ENCODE measurements at regions not wholly inside any gene's neighbourhood (a gene's known extent, or its start where the extent isn't known, plus 50 kb on each side); places are given as distances from the start of the nearest gene placed in this dataset.

GRCh38 chr2:16507655-16508489, 157.8 kb downstream of the CYRIA start:
- Histone ChIP-seq H3K9me3 (no peaks in the 10 kb centered on the region), H3K4me3 (peak overlapping the region in 3 of 4 donors; percentile 30 to 63 (median 43)), H3K27me3 (peaks cover 0 to 58% (median 5%) of the 10 kb centered on the region in 4 donors), H3K27ac (no peak overlapping the region), H3K4me1 (peaks cover 8 to 12% (median 9%) of the 10 kb centered on the region in 3 donors), H3K36me3 (no peaks in the 10 kb centered on the region)
- no peak for DNase-seq
- TF ChIP-seq CTCF (IDR thresholded peaks at IDR 0.05) (peak in 5 of 6 experiments; percentile 42 to 73 (median 51)), POLR2A (IDR thresholded peaks at IDR 0.05) (no peak)
- 20% methylated on average over 1 of the region's 58 CpGs; no CpG with 5 or more reads in 1 of the 2 donors for WGBS, 2 donors
- intact Hi-C loops (cut with DNase I) = loop anchor here (10.0 kb wide), 2 partner anchors 563 to 863 kb away; partner anchors contain the start of gene MYCN

- H3K27me3 ChIP-seq = peaks cover 0 to 43% (median 5%) of the 10 kb centered on the region in 4 donors
- H3K27ac ChIP-seq = no peak overlapping the region
- no peak overlapping the region for H3K4me3 ChIP-seq
- 36 to 39% methylated on average over 2 of the region's 2 CpGs for WGBS, 2 donors
- no peaks in the 10 kb centered on the region for H3K36me3 ChIP-seq
- intact Hi-C loops (cut with DNase I) = loop anchor here (10.0 kb wide), 2 partner anchors 562 to 862 kb away; partner anchors contain the start of gene MYCN
- DNase-seq = no peak
- peaks cover 8 to 12% (median 9%) of the 10 kb centered on the region in 3 donors for H3K4me1 ChIP-seq
- no peaks in the 10 kb centered on the region for H3K9me3 ChIP-seq
- TF ChIP-seq CTCF (IDR thresholded peaks at IDR 0.05) (no peak), POLR2A (IDR thresholded peaks at IDR 0.05) (no peak)
Measured at GRCh38 chr2:16506366-16506765, 159.3 kb downstream of the CYRIA start.

GRCh38 chr2:16496426-16497388, 168.9 kb downstream of the CYRIA start:
- TF ChIP-seq CTCF (IDR thresholded peaks at IDR 0.05) (no peak), POLR2A (IDR thresholded peaks at IDR 0.05) (no peak)
- H3K4me3 ChIP-seq = no peak overlapping the region
- WGBS, 2 donors = 63 to 73% methylated on average over 4 of the region's 4 CpGs
- H3K4me1 ChIP-seq = no peaks in the 10 kb centered on the region
- H3K9me3 ChIP-seq = no peaks in the 10 kb centered on the region
- DNase-seq = no peak
- H3K36me3 ChIP-seq = no peaks in the 10 kb centered on the region
- no peak overlapping the region for H3K27ac ChIP-seq
- intact Hi-C loops (cut with DNase I) = no loop called here
- H3K27me3 ChIP-seq = no peaks in the 10 kb centered on the region

GRCh38 chr2:16495509-16496208, 170.0 kb downstream of the CYRIA start:
- intact Hi-C loops (cut with DNase I) = no loop called here
- TF ChIP-seq CTCF (IDR thresholded peaks at IDR 0.05) = no peak
- TF ChIP-seq POLR2A (IDR thresholded peaks at IDR 0.05) = no peak
- DNase-seq = no peak
- H3K4me1 ChIP-seq = no peaks in the 10 kb centered on the region
- no peaks in the 10 kb centered on the region for H3K36me3 ChIP-seq
- H3K4me3 ChIP-seq = no peak overlapping the region
- WGBS, 2 donors = 59 to 63% methylated on average over 3 of the region's 3 CpGs
- H3K27ac ChIP-seq = no peak overlapping the region
- peaks cover 0 to 9% (median 0%) of the 10 kb centered on the region in 4 donors for H3K27me3 ChIP-seq
- no peaks in the 10 kb centered on the region for H3K9me3 ChIP-seq
